ENCODE measurements at regions not wholly inside any gene's neighbourhood (a gene's known extent, or its start where the extent isn't known, plus 50 kb on each side); places are given as distances from the start of the nearest gene placed in this dataset.

DNA sequence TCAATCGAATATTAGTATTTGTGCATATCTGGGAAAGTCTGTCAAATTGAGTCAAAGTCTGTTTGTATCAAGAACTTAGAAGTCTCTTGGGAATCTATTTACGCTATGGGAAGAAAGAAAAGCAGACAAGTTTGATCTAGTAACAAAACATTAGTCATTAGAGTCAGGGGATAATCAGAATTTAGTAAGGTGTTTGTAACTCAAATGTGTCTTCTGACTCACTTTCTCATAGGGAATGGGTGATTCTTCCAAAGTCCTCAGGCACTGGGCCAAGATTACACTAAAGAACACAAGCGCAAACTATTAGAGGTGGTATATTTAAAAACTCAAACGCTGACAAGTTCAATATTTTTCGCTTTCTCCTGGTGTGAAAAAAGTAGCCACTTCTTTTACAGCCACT lies 926.5 kb downstream of the PDHA2 start:
- no peak for DNase-seq (ENCODE audit: low read depth, low spot score)

DNA sequence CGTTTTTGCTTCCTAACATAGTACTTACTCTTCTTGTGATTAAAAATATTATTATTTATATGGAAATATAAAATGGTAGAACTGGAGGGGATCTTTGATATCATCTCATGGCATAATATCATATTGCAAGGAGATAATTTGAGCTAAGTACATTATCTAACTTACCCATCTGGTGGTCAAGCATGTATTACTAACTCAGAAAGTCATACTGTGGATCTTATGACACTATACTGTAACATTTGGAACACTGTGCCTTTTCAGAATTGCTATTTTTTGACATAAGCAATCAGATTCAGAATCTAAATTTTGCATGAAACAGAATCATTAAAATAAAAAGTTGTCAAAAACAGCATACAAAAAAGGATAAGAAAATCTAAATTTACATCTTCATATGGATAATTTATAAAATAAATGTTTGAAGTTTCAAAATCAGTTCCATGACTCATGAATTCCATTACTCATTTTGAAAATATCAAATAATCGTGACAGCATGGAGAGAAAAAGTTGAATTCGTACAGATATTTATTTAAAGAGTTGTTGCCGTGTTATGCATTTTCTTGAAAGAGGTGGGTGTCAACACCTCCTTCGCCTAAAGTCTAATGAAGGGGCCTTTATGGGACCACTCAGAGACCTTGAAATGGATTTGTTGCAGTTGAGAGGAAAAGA lies 928.1 kb downstream of the PDHA2 start:
- DNase-seq (ENCODE audit: low read depth, low spot score) = no peak

DNA sequence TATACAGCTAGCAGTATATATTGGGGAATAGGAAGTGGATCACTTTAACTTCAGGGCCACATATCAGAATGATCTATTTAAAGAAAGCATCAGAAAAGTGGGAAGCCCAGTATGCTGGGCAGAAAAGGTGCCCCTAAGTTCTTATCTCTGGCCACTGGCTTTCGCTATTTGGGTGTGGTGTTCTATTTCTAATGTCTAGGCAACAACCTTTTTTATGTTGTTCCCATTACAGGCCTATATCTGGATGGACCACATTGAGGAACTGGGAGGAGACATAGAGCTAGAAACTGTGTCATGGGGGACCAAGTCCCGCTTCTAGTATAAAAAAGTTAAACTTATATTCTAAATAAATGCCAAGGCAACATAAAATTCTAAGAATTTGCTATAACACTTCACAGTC lies 935.6 kb downstream of the PDHA2 start:
- DNase-seq (ENCODE audit: low read depth, low spot score) = no peak

DNA sequence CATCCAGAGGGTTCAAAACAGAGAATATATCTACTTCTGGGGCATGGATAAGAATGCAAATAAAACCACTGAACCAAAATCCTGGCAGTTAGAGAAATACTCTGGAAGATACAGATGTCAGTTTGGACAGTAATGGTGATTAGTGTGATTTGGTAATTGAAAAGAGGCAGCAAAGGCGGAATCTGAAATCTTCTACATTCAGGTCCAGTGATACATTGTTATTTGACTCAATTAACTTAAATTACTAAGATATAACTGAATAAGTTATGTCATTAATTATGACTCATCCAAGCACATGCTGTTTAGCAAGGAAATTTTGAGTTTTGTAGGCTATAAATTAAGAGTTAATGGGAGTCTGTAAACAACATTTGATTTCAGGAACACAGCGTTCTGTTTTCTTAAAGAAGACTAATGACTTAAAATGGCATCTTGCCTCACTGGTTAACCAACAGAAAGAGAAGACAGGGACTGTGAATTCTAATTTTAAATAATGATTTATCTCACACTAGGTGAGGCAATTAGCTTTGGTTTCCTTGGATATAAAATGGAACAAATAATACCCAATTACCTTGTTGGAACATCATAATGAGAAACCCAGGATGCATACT lies 937.1 kb downstream of the PDHA2 start:
- no peak for DNase-seq (ENCODE audit: low read depth, low spot score)

DNA sequence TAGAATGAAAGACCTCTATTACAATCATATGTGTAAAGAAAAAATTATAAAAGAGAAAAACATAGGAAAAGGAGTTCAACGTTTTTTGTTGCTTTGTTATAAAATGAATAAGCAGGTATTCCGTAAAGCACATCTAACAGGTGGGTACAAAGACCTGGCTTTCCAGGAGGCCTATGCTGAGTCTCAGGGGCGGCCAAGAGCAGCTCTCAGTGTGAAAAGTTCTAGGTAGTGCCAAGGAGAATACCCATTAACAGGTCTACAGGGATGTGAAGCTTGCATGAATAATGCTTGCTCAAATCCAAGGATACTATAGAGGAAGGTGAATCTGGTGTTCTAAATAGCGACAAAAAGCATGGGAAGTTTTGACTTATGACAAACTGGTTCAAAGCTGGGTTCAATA lies 944.4 kb downstream of the PDHA2 start:
- DNase-seq (ENCODE audit: low read depth, low spot score) = no peak

DNA sequence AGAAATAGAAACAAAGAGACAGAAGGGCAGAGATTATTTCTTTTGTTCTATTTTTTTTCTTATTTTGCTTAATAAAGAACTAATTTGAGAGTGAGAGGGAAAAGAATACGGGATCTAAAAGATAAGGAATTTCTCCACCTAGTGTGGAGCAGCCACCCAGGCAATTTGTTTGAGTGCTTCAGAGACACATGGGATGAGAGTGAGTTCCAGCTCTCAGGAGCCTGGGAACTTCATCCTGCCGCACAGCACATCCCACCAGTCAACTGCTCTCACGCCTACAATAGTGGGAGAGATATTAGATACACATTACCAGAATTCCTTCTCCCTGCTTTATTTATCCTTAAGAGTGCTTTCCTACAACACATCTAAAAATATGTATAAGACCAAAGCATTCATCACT lies 946.4 kb downstream of the PDHA2 start:
- DNase-seq (ENCODE audit: low read depth, low spot score) = no peak

DNA sequence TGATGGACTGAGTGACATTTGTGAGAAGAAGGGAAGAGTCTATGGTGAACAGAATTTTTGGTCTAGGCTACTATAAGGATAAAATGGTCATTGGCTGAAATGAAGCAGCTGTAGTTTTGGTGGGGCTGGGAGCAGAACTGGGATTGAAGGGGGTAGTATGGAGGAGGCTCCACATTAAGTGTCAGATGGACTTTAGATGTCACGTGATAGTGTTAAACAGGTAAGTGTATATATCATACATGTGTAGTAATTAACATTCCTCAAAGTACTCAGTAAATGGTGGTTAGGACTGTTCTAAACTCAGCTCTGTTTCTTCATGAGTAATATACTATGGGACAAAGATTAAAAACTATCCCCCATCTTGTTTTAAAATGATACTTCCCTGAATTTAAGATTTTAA lies 947.9 kb downstream of the PDHA2 start:
- no peak for DNase-seq (ENCODE audit: low read depth, low spot score)

DNA sequence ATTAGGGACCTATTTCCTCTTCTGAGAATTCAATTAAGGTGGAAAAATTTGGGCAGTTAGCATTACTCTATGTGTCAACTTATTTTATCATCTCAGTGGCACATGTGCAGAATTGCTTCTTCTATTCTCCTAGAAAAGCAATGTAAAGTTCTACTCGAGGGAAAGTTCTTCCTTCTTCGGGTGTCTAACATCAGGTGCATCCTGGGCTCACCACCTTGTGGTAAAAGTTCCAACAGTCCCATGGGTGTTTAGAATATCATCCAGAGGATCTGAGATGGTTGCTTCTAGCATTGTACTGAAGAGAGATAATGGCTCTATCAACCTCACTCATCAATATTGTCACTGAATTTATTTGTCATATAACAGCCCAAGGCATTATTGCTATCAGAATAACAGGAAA lies 969.7 kb downstream of the PDHA2 start:
- no peak for DNase-seq (ENCODE audit: low read depth, low spot score)

DNA sequence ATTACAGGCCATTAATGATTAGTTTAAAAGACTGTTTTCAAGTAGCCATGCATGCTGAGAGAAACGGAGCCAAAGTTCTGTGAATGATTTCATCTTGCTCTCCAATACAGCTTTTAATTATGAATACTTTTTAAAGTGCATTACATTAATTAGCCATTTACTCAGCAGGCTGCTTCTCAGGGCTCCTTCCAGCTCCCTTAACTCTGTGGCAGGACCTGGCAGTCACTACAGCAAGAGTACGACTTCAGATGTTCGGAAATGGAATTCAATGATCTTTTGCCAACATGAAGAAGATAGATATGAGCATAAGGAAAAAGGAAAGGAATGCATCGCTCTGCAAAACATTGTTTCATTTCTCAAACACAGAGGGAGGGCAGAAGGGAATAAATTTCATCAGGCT lies 987.2 kb downstream of the PDHA2 start:
- peak; percentile 24 for DNase-seq (ENCODE audit: low read depth, low spot score)

DNA sequence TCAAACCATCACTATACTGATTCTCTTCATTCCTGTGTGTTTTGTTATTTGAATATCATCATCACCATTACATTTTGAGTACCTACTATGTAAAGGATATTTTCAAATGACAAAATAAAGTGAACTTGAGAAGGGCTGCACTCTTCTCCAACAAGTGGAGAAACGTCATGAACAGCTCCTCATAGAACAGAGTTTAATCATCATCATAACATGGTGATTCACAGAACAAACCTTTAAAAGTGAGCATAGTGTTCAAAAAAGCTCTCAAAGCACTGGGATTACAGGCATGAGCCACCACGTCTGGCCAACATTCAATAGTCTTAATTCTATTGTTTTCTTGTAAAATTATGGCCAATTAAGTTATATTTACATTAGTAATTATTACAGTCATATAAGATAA lies 993.9 kb downstream of the PDHA2 start:
- peak; percentile 56 for DNase-seq (ENCODE audit: low read depth, low spot score)

DNA sequence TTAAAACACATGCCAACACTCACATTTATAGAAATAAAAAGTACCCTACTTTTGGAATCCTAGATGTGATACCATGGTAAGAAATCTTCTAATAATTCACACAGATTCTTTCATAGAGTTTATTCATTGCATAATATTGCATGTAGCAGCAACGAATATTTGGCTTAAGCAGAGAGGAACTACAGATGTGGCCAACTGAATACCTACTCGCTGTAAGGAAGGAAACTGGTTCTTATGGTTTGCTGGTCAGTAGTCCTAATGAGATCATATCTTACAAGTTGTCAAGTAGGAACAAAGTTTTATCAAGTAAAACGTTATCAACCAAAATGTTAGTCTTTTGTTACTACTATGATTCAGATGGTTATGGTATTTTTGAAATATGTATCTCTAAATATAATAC lies 996.1 kb downstream of the PDHA2 start:
- DNase-seq (ENCODE audit: low read depth, low spot score) = no peak

DNA sequence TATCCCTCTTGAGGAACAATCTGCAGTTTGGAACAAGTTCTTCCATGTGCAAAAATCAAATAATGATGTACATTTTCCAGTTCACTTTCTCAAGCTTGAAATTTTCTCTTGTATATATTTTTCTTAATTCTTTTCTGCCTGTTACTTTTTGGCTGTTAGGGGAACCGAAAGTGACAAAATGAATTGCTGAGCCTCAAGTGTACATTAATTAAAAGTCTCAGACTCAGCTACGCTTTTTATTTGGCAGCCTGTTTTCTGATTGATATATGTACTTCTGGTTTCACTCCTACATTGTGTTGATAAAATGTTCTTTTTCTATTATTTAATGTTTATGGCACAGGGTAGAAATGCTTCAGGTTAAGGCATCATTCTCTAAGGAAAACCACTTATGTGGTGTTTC lies 999.5 kb downstream of the PDHA2 start:
- DNase-seq (ENCODE audit: low read depth, low spot score) = no peak

DNA sequence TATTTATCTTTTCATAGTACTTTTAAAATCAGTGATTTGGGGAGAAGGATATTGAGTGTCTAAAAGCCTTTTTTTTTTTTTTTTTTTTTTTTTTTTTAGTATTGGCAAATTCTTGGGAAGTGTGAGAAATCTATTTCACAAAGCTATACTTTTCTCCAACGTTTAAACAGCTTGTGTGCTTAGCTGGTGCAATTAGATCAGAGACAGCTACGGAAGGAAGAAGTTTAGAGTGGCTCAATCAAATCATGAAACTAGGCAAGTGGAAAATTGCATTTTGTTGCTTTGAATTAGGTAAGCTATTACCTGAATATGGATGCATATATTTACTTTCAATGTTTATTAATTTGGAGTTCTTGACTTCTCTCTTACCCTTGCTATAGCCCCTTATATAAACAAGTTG lies 1001.9 kb downstream of the PDHA2 start:
- no peak for DNase-seq (ENCODE audit: low read depth, low spot score)

DNA sequence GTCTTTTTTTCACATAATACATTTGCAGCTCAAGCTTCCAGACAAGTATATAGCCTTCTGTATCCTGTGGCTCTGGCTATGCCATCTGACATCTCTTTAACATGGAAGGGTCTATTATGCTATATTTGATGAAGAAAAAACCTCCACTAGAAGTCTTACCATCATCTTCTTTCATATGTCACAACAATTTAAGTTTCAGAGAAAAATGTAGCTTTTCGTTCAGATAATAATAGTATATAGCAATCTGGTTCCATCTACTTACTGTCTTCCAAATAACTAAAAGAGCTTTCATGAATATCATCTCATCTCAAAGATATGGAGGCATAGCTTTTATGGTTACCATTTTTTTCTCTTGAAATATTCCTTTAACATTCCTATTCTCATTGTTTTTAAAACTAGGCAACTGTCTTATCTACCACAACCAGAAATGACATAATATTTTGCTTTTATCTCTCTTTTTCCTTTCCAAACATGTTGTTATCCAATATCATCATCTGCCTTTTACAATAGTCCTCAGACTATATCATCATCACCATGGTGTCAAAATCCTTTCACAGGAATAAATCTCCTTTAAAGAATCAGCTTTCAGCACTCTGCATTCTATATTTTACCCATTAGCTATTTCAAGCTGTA lies 1005.1 kb downstream of the PDHA2 start:
- no peak for DNase-seq (ENCODE audit: low read depth, low spot score)

DNA sequence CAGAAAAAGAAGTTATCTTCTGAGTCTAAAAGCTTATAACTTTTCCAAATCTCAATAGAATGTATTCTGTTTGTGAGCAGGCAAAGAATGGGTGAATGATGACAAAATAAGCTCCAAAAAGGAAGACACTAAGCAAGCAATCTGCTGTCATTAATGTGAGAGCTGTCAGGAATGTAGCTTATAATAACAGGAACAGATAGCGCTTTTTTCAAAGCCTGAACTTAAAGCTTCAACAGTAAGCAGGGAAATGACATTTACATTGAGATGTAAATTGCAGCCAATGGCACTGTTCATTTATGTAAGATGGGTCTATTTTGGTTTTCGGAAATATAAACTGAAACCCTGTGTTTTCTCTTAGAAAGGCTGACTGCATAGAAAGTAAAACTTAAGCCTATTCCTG lies 1005.9 kb downstream of the PDHA2 start:
- DNase-seq (ENCODE audit: low read depth, low spot score) = no peak

DNA sequence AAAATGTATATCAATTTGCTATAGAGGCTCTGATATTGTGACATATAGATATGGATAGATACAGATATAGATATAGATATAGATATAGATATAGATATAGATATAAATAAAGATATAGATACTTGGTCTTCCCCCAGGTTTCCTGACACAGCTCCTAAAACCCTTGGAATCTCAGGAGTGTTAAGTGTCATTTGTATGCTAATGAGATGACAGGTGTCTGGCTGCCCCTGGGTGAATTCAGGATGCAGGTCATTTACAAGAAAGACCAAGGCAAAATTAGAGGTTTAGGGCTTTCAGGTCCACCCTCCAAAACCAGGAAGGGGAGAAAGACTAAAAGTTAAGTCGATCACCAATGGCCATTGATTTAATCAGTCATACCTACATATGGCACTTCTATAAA lies 1034.8 kb downstream of the PDHA2 start:
- DNase-seq (ENCODE audit: low read depth, low spot score) = no peak

DNA sequence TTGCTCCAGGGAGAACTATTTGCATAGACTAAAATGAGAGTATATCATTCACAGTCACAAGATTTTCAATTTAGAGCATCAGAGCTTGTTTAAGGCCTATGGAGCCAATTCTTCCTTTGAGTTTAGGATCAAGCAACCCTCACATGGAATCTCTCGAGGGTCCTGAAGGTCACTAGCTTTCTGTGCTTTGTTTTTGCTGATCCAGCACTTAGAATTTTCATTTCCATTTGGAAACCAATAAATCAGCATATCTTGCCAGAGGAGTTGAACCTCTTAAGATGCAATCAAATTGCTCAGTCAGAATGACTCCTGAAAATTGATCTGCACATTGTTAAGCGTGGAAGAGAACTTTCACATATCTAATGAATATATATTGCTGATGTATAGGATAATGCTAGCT lies 1039.6 kb downstream of the PDHA2 start:
- DNase-seq (ENCODE audit: low read depth, low spot score) = no peak

DNA sequence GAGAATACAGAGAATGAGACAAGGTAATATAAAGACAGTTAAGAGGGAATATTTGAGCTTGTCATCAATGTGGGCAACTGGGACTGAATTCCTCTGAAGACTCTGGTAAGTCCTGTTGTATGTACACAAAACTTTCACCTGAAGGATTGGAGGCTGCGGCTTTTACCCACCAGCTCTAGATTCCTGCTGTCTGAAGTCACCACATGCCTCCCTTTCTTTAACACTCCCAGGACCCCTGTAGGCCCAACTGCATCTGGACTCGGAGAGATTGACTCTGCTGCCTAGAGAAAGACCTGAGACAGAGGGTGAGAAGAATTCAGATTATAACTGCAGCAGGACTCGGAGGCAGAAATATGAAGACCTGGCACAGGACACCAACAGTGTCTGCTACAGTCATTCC lies 1048.0 kb downstream of the PDHA2 start:
- peak; percentile 1 for DNase-seq (ENCODE audit: low read depth, low spot score)

DNA sequence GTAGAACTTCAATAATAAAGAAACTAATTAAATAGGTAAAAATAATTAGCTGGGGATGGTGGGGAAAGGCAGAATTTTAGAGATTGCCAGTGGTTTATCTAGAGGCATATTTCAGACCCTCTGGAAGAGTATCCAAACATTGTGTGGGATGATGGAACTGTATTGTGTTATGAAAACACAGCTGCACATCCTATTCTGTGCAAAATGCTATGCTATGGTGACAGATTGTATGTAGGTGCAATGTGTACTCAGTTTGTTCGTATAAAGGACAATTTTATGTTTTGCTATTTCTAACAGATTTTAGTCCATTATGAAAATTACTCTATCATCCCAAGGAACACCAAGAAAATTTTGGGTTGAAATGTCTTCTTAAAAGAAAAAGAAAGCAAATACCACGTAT lies 1054.7 kb downstream of the PDHA2 start:
- no peak for DNase-seq (ENCODE audit: low read depth, low spot score)

DNA sequence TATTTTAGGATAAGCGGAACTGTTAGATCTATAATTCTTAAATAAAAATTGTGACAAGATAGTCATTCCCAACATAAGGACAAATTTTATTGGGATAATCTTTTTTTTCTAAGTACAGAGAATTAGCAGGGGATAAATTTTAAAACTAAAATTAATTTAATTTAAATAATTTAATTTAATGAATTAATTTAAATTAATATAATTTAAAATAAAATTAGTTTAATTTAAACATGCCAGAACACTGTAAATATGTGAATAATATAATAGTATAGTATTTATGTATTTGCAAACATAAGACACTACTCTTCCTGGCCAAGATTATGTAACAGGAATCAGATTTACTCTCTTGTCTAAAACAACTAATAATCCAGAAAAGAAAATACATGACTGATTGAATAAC lies 1055.9 kb downstream of the PDHA2 start:
- DNase-seq (ENCODE audit: low read depth, low spot score) = no peak

DNA sequence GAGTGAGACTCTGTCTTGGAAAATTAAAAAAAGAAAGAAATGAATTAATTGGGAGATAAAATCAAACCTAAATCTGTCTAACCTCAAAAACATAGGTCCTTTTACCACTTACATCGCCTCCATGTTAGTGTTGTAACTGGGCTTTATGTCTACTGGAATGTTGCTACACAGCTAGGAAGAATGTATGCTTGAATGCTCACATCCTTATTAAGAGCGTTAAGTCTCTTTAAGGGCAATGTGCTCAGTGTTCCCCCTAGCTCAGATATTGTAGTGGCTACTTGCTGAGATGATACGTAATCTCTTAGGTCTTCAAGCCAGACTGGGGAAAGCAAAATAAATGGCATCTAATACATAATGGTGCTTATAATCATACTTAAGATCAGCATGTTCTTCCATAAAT lies 1072.8 kb downstream of the PDHA2 start:
- DNase-seq (ENCODE audit: low read depth, low spot score) = peak; percentile 9

DNA sequence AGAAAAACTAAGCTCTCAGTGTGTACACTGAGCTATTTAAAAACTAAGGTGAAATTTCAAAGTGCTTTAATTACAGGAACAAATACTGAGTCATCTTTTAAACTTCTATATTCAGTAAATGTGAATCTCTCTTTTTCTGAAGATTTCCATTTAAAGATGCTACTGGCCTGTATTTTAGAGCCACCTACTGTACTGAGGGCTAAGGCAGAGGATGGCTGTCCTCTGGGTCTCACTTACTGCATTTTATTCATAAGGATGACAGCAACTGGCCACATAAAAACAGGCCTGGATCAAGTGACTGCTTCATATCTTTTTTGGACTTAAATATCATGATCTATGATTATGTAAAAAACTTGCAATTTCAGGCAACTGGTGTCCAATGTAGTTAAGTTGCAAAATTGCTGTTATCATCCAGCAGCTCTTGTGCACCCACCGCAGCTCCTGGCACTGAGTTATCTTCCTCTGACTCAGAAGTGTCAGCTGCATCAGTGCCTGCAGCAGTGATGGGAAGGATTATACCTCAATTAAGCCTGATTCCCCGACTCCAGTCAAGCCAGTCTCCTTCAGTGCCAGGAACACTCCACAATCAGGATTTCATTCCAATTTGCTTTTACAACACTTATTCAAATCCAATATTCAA lies 1073.7 kb downstream of the PDHA2 start:
- peak; percentile 69 for DNase-seq (ENCODE audit: low read depth, low spot score)

DNA sequence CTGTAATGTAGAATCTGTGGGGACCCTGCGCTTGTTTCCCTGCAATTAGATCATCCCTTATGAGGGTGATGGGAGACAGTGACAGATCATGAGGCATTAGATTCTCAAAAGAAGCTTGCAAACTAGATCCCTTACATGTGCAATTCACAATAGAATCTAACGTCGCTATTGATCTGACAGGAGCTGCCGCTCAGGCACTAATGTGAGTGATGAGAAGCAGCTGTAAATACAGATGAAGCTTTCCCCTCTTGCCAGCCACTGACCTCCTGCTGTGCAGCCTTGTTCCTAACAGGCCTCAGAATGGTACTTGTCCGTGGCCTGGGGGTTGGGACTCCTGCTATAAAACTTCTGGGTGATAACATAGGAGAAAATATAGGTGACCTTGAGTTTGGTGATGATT lies 1076.8 kb downstream of the PDHA2 start:
- peak; percentile 9 for DNase-seq (ENCODE audit: low read depth, low spot score)

Measured in astrocyte of the hippocampus (primary cell).